OCI-LY1 (cell line): ENCODE measurements at regions not wholly inside any gene's neighbourhood (a gene's known extent, or its start where the extent isn't known, plus 50 kb on each side); places are given as distances from the start of the nearest gene placed in this dataset.

Experiments used
- H2AFZ ChIP-seq: fragments of 200-600 bp; sonication (generic), shearing (Covaris generic); 2 replicates; pipeline ENCODE4 v1.6.0; 2014; ENCODE audit warnings: antibody characterized with exemption, mild to moderate bottlenecking, low read length
- H3F3A ChIP-seq: fragments of 200-600 bp; sonication (generic), shearing (Covaris generic); 2 replicates; pipeline ENCODE4 v1.6.0; 2014; ENCODE audit warnings: mild to moderate bottlenecking, antibody characterized with exemption, low read length, moderate library complexity; ENCODE audit not compliant: insufficient read depth
- H3K27ac ChIP-seq: fragments of 200-600 bp; sonication (generic); 2 replicates; pipeline ENCODE4 v1.5.1; 2014; ENCODE audit warnings: low read length, mixed run types, mild to moderate bottlenecking, low read depth; ENCODE audit not compliant: poor library complexity, severe bottlenecking
- H3K27me3 ChIP-seq: fragments of 200-600 bp; sonication (generic); 2 replicates; pipeline ENCODE4 v1.6.0; 2014; ENCODE audit warnings: antibody characterized with exemption, mild to moderate bottlenecking, low read length, moderate library complexity; ENCODE audit not compliant: insufficient read depth
- H3K36me3 ChIP-seq: fragments of 200-600 bp; sonication (generic); 2 replicates; pipeline ENCODE4 v1.6.1; 2014; ENCODE audit warnings: mild to moderate bottlenecking, antibody characterized with exemption, low read length, moderate library complexity, mixed read lengths; ENCODE audit not compliant: insufficient read depth
- H3K4me1 ChIP-seq: fragments of 200-600 bp; sonication (generic); 2 replicates; pipeline ENCODE4 v1.5.1; 2014; ENCODE audit warnings: mild to moderate bottlenecking, low read length, moderate library complexity; ENCODE audit not compliant: insufficient read depth, severe bottlenecking
- H3K4me2 ChIP-seq: fragments of 200-600 bp; sonication (generic), shearing (Covaris generic); 2 replicates; pipeline ENCODE4 v1.6.1; 2014; ENCODE audit warnings: low read length
- H3K4me3 ChIP-seq: fragments of 200-600 bp; sonication (generic); 2 replicates; pipeline ENCODE4 v1.5.1; 2014; ENCODE audit warnings: low read length, low read depth, mild to moderate bottlenecking, mixed read lengths; ENCODE audit not compliant: poor library complexity, severe bottlenecking
- H3K79me2 ChIP-seq: fragments of 200-600 bp; shearing (Covaris generic); 2 replicates; pipeline ENCODE4 v1.6.1; 2016; ENCODE audit warnings: mixed run types, low read length, mixed read lengths; ENCODE audit not compliant: insufficient read depth
- H3K9ac ChIP-seq: fragments of 200-600 bp; sonication (generic), shearing (Covaris generic); 2 replicates; pipeline ENCODE4 v1.6.1; 2014; ENCODE audit warnings: mild to moderate bottlenecking, low read length, mixed read lengths
- H3K9me2 ChIP-seq: fragments of 200-600 bp; sonication (generic), shearing (Covaris generic); 2 replicates; pipeline ENCODE4 v1.6.1; 2014; ENCODE audit warnings: low read depth, mild to moderate bottlenecking, low read length, mixed read lengths
- H3K9me3 ChIP-seq: fragments of 200-600 bp; shearing (Covaris generic); 2 replicates; pipeline ENCODE4 v1.6.1; 2014; ENCODE audit warnings: low read length, mixed read lengths
- H4K20me1 ChIP-seq: fragments of 200-600 bp; sonication (generic), shearing (Covaris generic); 2 replicates; pipeline ENCODE4 v1.6.0; 2016; ENCODE audit warnings: mild to moderate bottlenecking, low read length; ENCODE audit not compliant: insufficient read depth
- CTCF ChIP-seq: fragments of 200-600 bp; sonication (generic), shearing (Covaris generic); IDR thresholded peaks from 2 replicates; pipeline ENCODE4 v1.5.1; 2017; ENCODE audit warnings: mild to moderate bottlenecking, antibody characterized with exemption, low read length, moderate library complexity, mixed read lengths
- EZH2 ChIP-seq: fragments of 200-600 bp; sonication (generic), shearing (Covaris generic); IDR thresholded peaks from 2 replicates; pipeline ENCODE4 v1.8.0; 2017; ENCODE audit warnings: borderline replicate concordance, mixed run types, mild to moderate bottlenecking, antibody characterized with exemption, low read length, moderate library complexity, mixed read lengths

DNA sequence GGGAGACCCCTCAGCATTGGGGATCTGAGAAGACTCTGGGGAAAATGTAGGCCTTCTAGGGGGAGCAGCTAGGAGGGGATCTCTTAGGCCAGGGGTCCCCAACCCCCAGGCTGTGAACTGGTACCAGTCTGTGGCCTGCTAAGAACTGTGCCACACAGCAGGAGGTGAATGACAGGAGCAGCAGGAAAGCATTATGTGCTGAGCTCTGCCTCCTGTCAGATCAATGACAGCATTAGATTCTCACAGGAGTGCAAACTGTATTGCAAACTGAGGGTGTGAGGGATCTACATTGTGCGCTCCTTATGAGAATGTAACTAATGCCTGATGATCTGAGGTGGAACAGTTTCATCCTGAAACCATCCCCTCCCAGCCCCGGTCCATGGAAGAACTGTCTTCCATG is 127.3 kb downstream of the SCG2 start:
- TF ChIP-seq CTCF (no peak), EZH2 (no peak)
- no peak overlapping the region for H3K4me3 ChIP-seq
- H3K27me3 ChIP-seq = no peaks in the 10 kb centered on the region
- H3K9me3 ChIP-seq = no peaks in the 10 kb centered on the region
- no peaks in the 10 kb centered on the region for H3K9me2 ChIP-seq
- no peak overlapping the region for H3K27ac ChIP-seq
- no peak overlapping the region for H2AFZ ChIP-seq
- H3K9ac ChIP-seq = no peak overlapping the region
- no peaks in the 10 kb centered on the region for H3K36me3 ChIP-seq
- H3F3A ChIP-seq = no peaks in the 10 kb centered on the region
- H3K4me2 ChIP-seq = no peak overlapping the region
- H3K79me2 ChIP-seq = no peaks in the 10 kb centered on the region
- no peaks in the 10 kb centered on the region for H3K4me1 ChIP-seq
- no peaks in the 10 kb centered on the region for H4K20me1 ChIP-seq

DNA sequence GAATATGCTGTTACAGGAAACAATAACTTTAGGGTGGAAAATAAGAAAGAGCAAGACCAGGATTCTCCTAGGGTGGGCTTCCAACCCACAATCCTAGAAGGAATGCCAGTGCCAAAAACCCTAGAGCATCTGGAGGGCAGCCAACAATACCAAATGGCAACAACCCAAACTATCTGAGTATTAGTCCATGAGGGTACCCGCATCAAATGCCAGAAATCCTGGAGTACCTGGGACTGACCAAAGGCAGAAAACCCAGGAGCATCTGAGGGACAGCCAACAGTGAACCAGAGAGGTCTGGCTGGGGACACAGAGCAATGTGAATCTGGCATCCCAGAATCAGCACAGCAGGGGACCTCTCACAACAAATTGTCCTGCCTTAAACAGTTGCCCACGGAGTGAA is 126.3 kb downstream of the SCG2 start:
- H3K9ac ChIP-seq = no peak overlapping the region
- no peak overlapping the region for H2AFZ ChIP-seq
- H3K27ac ChIP-seq = no peak overlapping the region
- no peak overlapping the region for H3K4me3 ChIP-seq
- no peaks in the 10 kb centered on the region for H3K79me2 ChIP-seq
- H3K4me2 ChIP-seq = no peak overlapping the region
- no peaks in the 10 kb centered on the region for H3F3A ChIP-seq
- no peaks in the 10 kb centered on the region for H4K20me1 ChIP-seq
- no peaks in the 10 kb centered on the region for H3K27me3 ChIP-seq
- no peaks in the 10 kb centered on the region for H3K9me3 ChIP-seq
- no peaks in the 10 kb centered on the region for H3K4me1 ChIP-seq
- no peak for TF ChIP-seq CTCF
- no peak for TF ChIP-seq EZH2
- H3K36me3 ChIP-seq = no peaks in the 10 kb centered on the region
- no peaks in the 10 kb centered on the region for H3K9me2 ChIP-seq

DNA sequence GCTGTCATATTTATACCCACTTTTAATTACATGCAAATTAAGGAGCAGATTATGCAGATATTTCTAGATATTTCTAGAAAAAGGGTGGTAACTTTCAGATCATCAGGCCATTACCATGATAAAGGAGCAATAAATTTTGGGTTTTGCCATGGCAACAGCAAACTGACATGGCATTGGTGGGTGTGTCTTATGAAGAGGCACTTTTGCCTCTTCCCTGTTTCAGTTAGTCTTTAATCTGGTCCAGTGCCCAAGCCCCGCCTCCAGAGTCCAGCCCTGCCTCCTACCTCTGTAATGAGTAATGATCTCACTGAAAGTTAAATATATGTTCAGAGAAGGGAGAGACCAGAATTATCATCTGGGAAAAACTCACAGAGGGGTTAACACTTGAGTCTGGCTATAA is 124.8 kb downstream of the SCG2 start:
- no peaks in the 10 kb centered on the region for H3F3A ChIP-seq
- no peak overlapping the region for H2AFZ ChIP-seq
- no peak overlapping the region for H3K4me2 ChIP-seq
- no peaks in the 10 kb centered on the region for H4K20me1 ChIP-seq
- no peaks in the 10 kb centered on the region for H3K36me3 ChIP-seq
- no peaks in the 10 kb centered on the region for H3K79me2 ChIP-seq
- no peaks in the 10 kb centered on the region for H3K9me2 ChIP-seq
- TF ChIP-seq EZH2 (no peak), CTCF (no peak)
- H3K9ac ChIP-seq = no peak overlapping the region
- H3K4me3 ChIP-seq = no peak overlapping the region
- no peaks in the 10 kb centered on the region for H3K4me1 ChIP-seq
- H3K27ac ChIP-seq = no peak overlapping the region
- no peaks in the 10 kb centered on the region for H3K9me3 ChIP-seq
- H3K27me3 ChIP-seq = no peaks in the 10 kb centered on the region
